Stimulated activated naive B cell treated with anti-CD40 and anti-IgM and Interleukin-4, amounts not matched to agents 10 μg/mL and 1 μg/mL and 100 μg/mL, for 72 hours (primary cell): ENCODE measurements at regions not wholly inside any gene's neighbourhood (a gene's known extent, or its start where the extent isn't known, plus 50 kb on each side); places are given as distances from the start of the nearest gene placed in this dataset.
A peak's percentile ranks its signal among the peaks of the same experiment; 100 is the strongest.

ENCODE experiments used
- ATAC-seq, 2 donors: fragments of 150-1000 bp; cut with Tn5 transposase; replicated peaks; 2 replicates each; pipeline ENCODE4 v1.10.0; 2021; ENCODE audit warnings: moderate library complexity in 1 of 2
- DNase-seq: peaks from one replicate; pipeline ENCODE4 v3.0.0; 2021
- H3K27ac Mint-ChIP-seq: one replicate; pipeline ENCODE4 v1.8.0; 2022; ENCODE audit warnings: mild to moderate bottlenecking, mixed read lengths
- H3K27me3 Mint-ChIP-seq, 2 donors: one replicate each; pipeline ENCODE4 v1.8.0; 2022; ENCODE audit warnings: mixed read lengths in 2 of 2
- H3K36me3 Mint-ChIP-seq, 2 donors: one replicate each; pipeline ENCODE4 v1.8.0; 2022; ENCODE audit warnings: mixed read lengths in 2 of 2, mild to moderate bottlenecking in 1 of 2
- H3K4me1 Mint-ChIP-seq, 2 donors: one replicate each; pipeline ENCODE4 v1.8.0; 2022; ENCODE audit warnings: mixed read lengths in 2 of 2, mild to moderate bottlenecking in 1 of 2
- H3K4me3 Mint-ChIP-seq, 2 donors: one replicate each; pipeline ENCODE4 v1.8.0; 2022; ENCODE audit warnings: mild to moderate bottlenecking in 2 of 2, mixed read lengths in 2 of 2, moderate library complexity in 1 of 2
- H3K9me3 Mint-ChIP-seq, 2 donors: one replicate each; pipeline ENCODE4 v1.8.0; 2022; ENCODE audit warnings: mixed read lengths in 2 of 2, mild to moderate bottlenecking in 1 of 2

DNA sequence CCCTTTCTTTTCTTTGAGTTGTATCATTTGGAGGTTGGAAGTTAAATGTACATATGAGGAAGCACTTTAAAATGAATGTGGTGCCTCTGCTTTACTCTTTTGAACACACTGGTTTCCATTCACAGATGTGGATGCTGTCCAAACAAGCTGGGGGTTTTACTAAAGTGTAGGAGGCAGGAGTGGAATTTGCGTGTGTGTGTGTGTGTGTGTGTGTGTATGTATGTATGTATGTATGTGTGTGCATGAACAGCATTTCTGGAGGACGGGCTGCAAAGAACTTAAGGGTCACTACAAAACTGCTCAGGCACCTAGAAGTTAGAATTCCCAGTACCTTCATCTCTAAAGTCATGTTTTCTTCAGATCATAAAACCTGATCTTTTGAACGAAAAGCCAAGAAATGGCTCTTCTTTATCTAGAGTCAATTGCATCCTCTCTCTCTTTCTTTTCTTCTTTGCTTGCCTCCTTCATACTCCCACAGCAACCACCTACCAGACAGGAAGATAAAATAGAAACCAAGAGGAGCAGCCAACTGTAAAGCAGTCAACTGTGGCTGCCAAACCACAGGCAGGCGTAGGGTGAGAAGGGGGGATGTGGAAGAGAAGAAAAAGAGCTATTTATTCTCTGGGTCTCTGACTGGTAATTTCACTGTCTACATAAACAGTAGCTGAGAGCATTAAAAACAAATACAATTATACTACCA is 177.0 kb upstream of the RASGEF1B start:
- Mint-ChIP-seq H3K36me3 (peaks cover 2 to 3% of the 10 kb centered on the region in 2 donors), H3K9me3 (peaks cover 5% of the 10 kb centered on the region in 2 donors), H3K27me3 (no peaks in the 10 kb centered on the region), H3K4me1 (peaks cover 37 to 60% of the 10 kb centered on the region in 2 donors), H3K27ac (peak overlapping the region; percentile 2), H3K4me3 (peak overlapping the region; percentile 36 to 68)
- peak; percentile 27 for DNase-seq
- ATAC-seq = peak; percentile 85 to 86

DNA sequence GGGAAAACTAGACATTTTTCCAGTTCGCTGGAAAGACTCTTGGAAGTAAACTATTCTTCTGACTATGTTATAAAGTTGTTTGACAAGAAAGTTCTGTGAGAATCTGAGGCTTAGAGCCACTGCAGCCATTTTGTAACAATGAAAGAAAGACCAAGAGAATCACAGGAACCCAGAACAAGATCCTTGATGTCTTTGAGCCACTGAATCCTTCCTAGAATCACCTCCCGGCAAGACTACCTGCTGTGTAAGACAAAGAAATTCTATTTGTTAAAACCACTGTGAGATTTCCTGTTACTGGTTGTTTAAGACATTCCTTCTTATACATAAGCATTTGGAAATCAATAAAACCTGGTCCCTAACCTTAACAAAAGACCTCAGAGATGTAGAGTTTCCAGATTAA is 175.7 kb upstream of the RASGEF1B start:
- Mint-ChIP-seq H3K27me3 (no peaks in the 10 kb centered on the region), H3K27ac (no peak overlapping the region), H3K4me3 (no peak overlapping the region), H3K4me1 (peaks cover 31 to 47% of the 10 kb centered on the region in 2 donors), H3K36me3 (peaks cover 2 to 3% of the 10 kb centered on the region in 2 donors), H3K9me3 (peaks cover 5 to 6% of the 10 kb centered on the region in 2 donors)
- DNase-seq (no peak), ATAC-seq (no peak)

GRCh38 chr4:81642543-81642942 is 170.8 kb upstream of the RASGEF1B start:
- Mint-ChIP-seq H3K27me3 (no peaks in the 10 kb centered on the region), H3K4me3 (no peak overlapping the region), H3K36me3 (peaks cover 2 to 3% of the 10 kb centered on the region in 2 donors), H3K4me1 (peaks cover 1 to 5% of the 10 kb centered on the region in 2 donors), H3K27ac (no peak overlapping the region), H3K9me3 (peaks cover 5 to 6% of the 10 kb centered on the region in 2 donors)
- ATAC-seq = no peak
- no peak for DNase-seq

GRCh38 chr4:81639248-81639647 is 167.5 kb upstream of the RASGEF1B start:
- H3K4me3 Mint-ChIP-seq = no peak overlapping the region
- H3K36me3 Mint-ChIP-seq = no peaks in the 10 kb centered on the region
- H3K9me3 Mint-ChIP-seq = peaks cover 0 to 2% of the 10 kb centered on the region in 2 donors
- ATAC-seq = no peak
- DNase-seq = no peak
- H3K4me1 Mint-ChIP-seq = peaks cover 9 to 19% of the 10 kb centered on the region in 2 donors
- H3K27me3 Mint-ChIP-seq = no peaks in the 10 kb centered on the region
- H3K27ac Mint-ChIP-seq = no peak overlapping the region

GRCh38 chr4:81638698-81639097 is 167.0 kb upstream of the RASGEF1B start:
- no peak overlapping the region for H3K4me3 Mint-ChIP-seq
- peaks cover 13 to 25% of the 10 kb centered on the region in 2 donors for H3K4me1 Mint-ChIP-seq
- H3K27me3 Mint-ChIP-seq = no peaks in the 10 kb centered on the region
- no peak for DNase-seq
- no peak overlapping the region for H3K27ac Mint-ChIP-seq
- H3K9me3 Mint-ChIP-seq = peaks cover 0 to under 1% of the 10 kb centered on the region in 2 donors
- no peaks in the 10 kb centered on the region for H3K36me3 Mint-ChIP-seq
- no peak for ATAC-seq

DNA sequence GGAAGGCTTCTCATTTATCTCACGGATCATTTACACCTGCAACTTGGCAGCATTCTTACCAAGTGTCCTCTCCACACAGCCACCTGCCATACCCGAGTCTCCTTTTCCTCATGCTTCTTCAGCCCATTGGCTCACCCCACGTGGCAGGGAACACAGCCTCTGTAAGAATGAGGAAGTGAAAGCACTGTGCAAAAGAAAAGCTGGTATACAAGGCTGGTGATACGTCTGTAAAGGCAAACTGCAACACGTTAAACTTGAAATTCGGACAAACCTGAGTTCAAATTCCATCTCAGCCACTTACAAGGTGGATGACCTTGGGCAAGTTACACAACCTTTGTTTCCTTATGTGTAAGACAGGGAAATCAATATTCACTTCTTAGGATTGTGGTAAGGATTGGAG is 164.0 kb upstream of the RASGEF1B start:
- peak overlapping the region; percentile 79 for H3K27ac Mint-ChIP-seq

DNA sequence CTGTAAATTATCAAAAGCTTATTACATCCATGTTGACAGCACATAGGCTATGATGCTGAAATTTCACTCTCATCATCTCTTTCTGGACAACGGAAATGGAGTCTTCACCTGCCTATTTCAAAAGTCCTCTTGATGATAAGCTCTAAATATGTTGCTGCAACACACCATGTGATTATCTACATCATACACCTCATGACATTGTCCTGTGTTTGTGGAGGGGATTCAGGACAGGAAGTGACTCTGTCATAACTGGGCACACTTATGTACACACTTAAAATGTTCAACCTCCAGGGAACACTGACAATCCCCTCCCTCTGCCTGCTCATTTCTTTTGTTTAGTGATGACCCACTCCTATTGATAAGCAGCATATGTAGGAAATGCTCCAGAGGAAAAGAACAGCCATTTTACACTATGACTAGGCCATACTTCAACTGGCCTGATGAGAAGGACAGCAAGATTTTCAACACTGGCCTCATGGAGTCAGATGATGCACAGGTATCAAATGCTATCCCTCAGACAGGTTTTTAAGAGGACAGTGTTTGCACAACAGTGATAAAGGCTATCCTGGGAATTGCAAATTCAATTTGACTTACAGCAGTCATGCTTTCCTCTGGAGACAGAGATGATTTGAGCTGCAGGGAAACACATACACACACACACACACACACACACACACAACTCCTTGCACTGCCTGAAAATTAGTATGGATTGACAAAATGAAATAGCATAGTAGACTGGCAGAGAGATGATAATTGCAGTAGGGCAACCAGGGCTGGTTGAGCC is 163.3 kb upstream of the RASGEF1B start:
- ATAC-seq (peak in 1 of 2 donors; percentile 17), DNase-seq (no peak)
- Mint-ChIP-seq H3K9me3 (no peaks in the 10 kb centered on the region), H3K36me3 (no peaks in the 10 kb centered on the region), H3K27ac (no peak overlapping the region), H3K27me3 (no peaks in the 10 kb centered on the region), H3K4me3 (no peak overlapping the region), H3K4me1 (peaks cover 30 to 48% of the 10 kb centered on the region in 2 donors)

More for the DNA sequence above, 164.0 kb upstream of the RASGEF1B start:
- peak; percentile 83 to 84 for ATAC-seq
- Mint-ChIP-seq H3K4me1 (peaks cover 28 to 48% of the 10 kb centered on the region in 2 donors), H3K36me3 (no peaks in the 10 kb centered on the region), H3K9me3 (no peaks in the 10 kb centered on the region), H3K27me3 (no peaks in the 10 kb centered on the region), H3K4me3 (no peak overlapping the region)
- peak; percentile 36 for DNase-seq

GRCh38 chr4:81634165-81634564 is 162.5 kb upstream of the RASGEF1B start:
- ATAC-seq (no peak), DNase-seq (no peak)
- peaks cover 30 to 48% of the 10 kb centered on the region in 2 donors for H3K4me1 Mint-ChIP-seq
- H3K4me3 Mint-ChIP-seq = no peak overlapping the region
- no peaks in the 10 kb centered on the region for H3K27me3 Mint-ChIP-seq
- H3K27ac Mint-ChIP-seq = peak overlapping the region; percentile 1
- H3K36me3 Mint-ChIP-seq = no peaks in the 10 kb centered on the region
- H3K9me3 Mint-ChIP-seq = no peaks in the 10 kb centered on the region

DNA sequence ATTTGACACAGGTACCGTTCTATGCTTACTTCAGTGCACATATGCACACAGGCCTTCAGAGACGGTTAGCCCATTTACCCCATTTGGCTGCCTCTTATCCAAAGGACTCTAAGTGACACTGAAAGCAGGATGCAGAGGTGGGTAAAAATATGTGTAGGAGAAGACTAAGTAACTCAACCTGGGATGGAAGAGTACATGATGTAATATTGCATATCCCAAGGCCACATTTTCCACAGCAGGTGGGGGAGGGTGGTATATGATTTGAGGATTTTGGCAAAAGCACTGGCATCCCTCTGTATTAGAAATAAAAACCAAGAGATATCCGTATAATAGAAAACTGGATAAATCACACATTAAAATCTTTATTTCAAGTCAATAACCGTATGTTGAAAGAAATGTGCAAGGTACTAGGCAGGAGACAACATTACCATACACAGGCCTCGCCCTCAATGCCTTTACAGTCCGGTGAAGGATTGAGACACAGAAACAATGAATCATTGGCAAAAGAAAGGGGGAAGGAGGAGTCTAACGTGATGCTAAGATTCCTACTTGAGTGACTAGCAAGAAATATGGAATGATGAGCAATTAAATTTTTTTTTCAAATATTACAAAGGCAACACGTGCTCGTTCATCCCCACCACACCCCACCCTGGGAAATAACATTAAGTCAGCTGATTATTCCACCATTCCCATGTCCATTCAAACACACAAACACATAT is 161.0 kb upstream of the RASGEF1B start:
- H3K9me3 Mint-ChIP-seq = no peaks in the 10 kb centered on the region
- no peak overlapping the region for H3K4me3 Mint-ChIP-seq
- H3K36me3 Mint-ChIP-seq = no peaks in the 10 kb centered on the region
- H3K27me3 Mint-ChIP-seq = no peaks in the 10 kb centered on the region
- no peak overlapping the region for H3K27ac Mint-ChIP-seq
- ATAC-seq = peak; percentile 53 to 61
- peaks cover 30 to 58% of the 10 kb centered on the region in 2 donors for H3K4me1 Mint-ChIP-seq
- no peak for DNase-seq

GRCh38 chr4:81631958-81632441 is 160.3 kb upstream of the RASGEF1B start:
- no peaks in the 10 kb centered on the region for H3K27me3 Mint-ChIP-seq
- H3K9me3 Mint-ChIP-seq = no peaks in the 10 kb centered on the region
- DNase-seq (no peak), ATAC-seq (peak; percentile 57 to 61)
- no peak overlapping the region for H3K27ac Mint-ChIP-seq
- no peak overlapping the region for H3K4me3 Mint-ChIP-seq
- no peaks in the 10 kb centered on the region for H3K36me3 Mint-ChIP-seq
- H3K4me1 Mint-ChIP-seq = peaks cover 30 to 65% of the 10 kb centered on the region in 2 donors

- peaks cover 35 to 67% of the 10 kb centered on the region in 2 donors for H3K4me1 Mint-ChIP-seq
- no peak overlapping the region for H3K4me3 Mint-ChIP-seq
- H3K9me3 Mint-ChIP-seq = no peaks in the 10 kb centered on the region
- no peaks in the 10 kb centered on the region for H3K36me3 Mint-ChIP-seq
- H3K27me3 Mint-ChIP-seq = no peaks in the 10 kb centered on the region
- H3K27ac Mint-ChIP-seq = peak overlapping the region; percentile 9
- no peak for DNase-seq
- no peak for ATAC-seq
Observed at GRCh38 chr4:81629366-81629765, 157.7 kb upstream of the RASGEF1B start.

GRCh38 chr4:81628489-81628888 is 156.8 kb upstream of the RASGEF1B start:
- H3K4me3 Mint-ChIP-seq = no peak overlapping the region
- no peaks in the 10 kb centered on the region for H3K36me3 Mint-ChIP-seq
- no peak overlapping the region for H3K27ac Mint-ChIP-seq
- peaks cover 34 to 65% of the 10 kb centered on the region in 2 donors for H3K4me1 Mint-ChIP-seq
- ATAC-seq (no peak), DNase-seq (no peak)
- H3K9me3 Mint-ChIP-seq = no peaks in the 10 kb centered on the region
- H3K27me3 Mint-ChIP-seq = no peaks in the 10 kb centered on the region

DNA sequence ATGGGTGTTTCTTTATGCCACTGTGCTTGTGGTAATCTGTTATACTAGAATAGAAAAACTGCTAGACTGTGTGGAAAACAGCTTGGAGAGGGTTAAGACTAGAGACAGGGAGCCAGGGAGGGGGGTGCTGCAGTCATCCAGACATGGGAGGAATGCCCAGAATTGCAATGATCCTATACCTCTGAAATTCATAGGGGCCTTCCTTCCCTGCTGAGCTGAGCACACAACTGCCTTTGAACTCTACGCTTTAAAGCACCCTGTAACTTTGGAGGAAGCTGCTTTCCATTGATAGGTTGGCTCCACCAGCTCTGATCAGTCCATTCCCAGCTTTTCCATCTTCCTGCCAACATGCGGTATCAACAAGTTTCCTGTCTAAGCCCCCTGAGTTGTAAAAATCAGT is 155.9 kb upstream of the RASGEF1B start:
- Mint-ChIP-seq H3K27ac (no peak overlapping the region), H3K27me3 (no peaks in the 10 kb centered on the region), H3K4me3 (no peak overlapping the region), H3K36me3 (no peaks in the 10 kb centered on the region), H3K9me3 (no peaks in the 10 kb centered on the region), H3K4me1 (peaks cover 29 to 59% of the 10 kb centered on the region in 2 donors)
- ATAC-seq (no peak), DNase-seq (no peak)

DNA sequence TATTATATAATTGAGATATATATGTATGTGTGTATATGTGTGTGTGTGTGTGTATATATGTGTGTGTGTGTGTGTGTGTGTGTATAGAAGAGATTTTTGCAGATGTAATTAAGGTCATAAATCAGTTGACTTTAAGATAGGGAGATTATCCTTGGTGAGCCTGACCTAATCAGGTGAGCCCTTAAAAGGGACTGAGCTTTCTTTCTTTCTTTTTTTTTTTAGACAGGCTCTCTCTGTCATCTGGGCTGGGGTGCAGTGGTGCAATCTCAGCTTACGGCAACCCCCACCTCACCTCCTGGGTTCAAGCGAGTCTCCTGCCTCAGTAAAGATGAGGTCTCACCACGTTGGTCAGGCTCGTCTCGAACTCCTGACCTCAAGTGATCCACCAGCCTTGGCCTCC is 155.1 kb upstream of the RASGEF1B start:
- no peaks in the 10 kb centered on the region for H3K9me3 Mint-ChIP-seq

More for the DNA sequence above, 155.1 kb upstream of the RASGEF1B start:
- DNase-seq = no peak
- no peak for ATAC-seq
- H3K4me1 Mint-ChIP-seq = peaks cover 24 to 52% of the 10 kb centered on the region in 2 donors
- H3K27me3 Mint-ChIP-seq = no peaks in the 10 kb centered on the region
- H3K36me3 Mint-ChIP-seq = no peaks in the 10 kb centered on the region
- H3K4me3 Mint-ChIP-seq = no peak overlapping the region
- H3K27ac Mint-ChIP-seq = no peak overlapping the region
